OCI-LY7 (cell line): ENCODE measurements at regions not wholly inside any gene's neighbourhood (a gene's known extent, or its start where the extent isn't known, plus 50 kb on each side); places are given as distances from the start of the nearest gene placed in this dataset.

ENCODE experiments used
- CTCF ChIP-seq: fragments of 200-600 bp; sonication (generic); conservative IDR thresholded peaks from 2 replicates; pipeline ENCODE4 v1.5.1; 2014; ENCODE audit warnings: mild to moderate bottlenecking, antibody characterized with exemption, low read length, moderate library complexity, mixed read lengths
- EZH2phosphoT487 ChIP-seq: fragments of 200-600 bp; sonication (generic); IDR thresholded peaks from 2 replicates; pipeline ENCODE4 v1.6.1; 2018; ENCODE audit warnings: low read depth, borderline replicate concordance, mild to moderate bottlenecking, mixed run types, antibody characterized with exemption, low read length, moderate library complexity, mixed read lengths

- no peak for TF ChIP-seq CTCF
- no peak for TF ChIP-seq EZH2phosphoT487
Observed at GRCh38 chr9:25427898-25428297, 250.3 kb downstream of the TUSC1 start.
